CD4-positive, alpha-beta memory T cell (primary cell): ENCODE measurements at regions not wholly inside any gene's neighbourhood (a gene's known extent, or its start where the extent isn't known, plus 50 kb on each side); places are given as distances from the start of the nearest gene placed in this dataset.

Experiments
- CTCF ChIA-PET: fragments of 350-600 bp; sonication (Branson Sonifier 250); formaldehyde crosslinking; loops from one replicate; lab custom pipeline; 2021; ENCODE audit warnings: inconsistent platforms; ENCODE audit not compliant: partially characterized antibody; lab: Charles Lee
- POLR2A ChIA-PET: fragments of 350-600 bp; sonication (Branson Sonifier 250); formaldehyde crosslinking; loops from one replicate; lab custom pipeline; 2021; ENCODE audit not compliant: partially characterized antibody; lab: Charles Lee
- DNase-seq, 5 donors: peaks; one replicate each; pipeline versions ENCODE4 v3.0.0 to v3.0.0-alpha.2; 2020 to 2022; ENCODE audit warnings: mixed read lengths in 1 of 5
- H3K27ac ChIP-seq: one replicate; pipeline ENCODE4 v1.7.0; 2013; ENCODE audit warnings: low read depth, low read length
- H3K27me3 ChIP-seq: 2 replicates; pipeline ENCODE4 v1.7.0; 2013; ENCODE audit warnings: mild to moderate bottlenecking, low read length, moderate library complexity; ENCODE audit not compliant: insufficient read depth
- H3K36me3 ChIP-seq: 2 replicates; pipeline ENCODE4 v1.7.0; 2013; ENCODE audit warnings: mild to moderate bottlenecking, low read length, moderate library complexity; ENCODE audit not compliant: insufficient read depth
- H3K4me1 ChIP-seq: 2 replicates; pipeline ENCODE4 v1.7.0; 2013; ENCODE audit warnings: mild to moderate bottlenecking, low read length, moderate library complexity; ENCODE audit not compliant: insufficient read depth
- H3K4me3 ChIP-seq, 2 donors: one replicate each; pipeline ENCODE4 v1.7.0; 2013; ENCODE audit warnings: low read length in 2 of 2, mild to moderate bottlenecking in 1 of 2
- H3K9me3 ChIP-seq, 2 donors: one replicate each; pipeline ENCODE4 v1.7.0; 2013; ENCODE audit warnings: low read length in 2 of 2, control low read depth in 1 of 2; ENCODE audit not compliant: control insufficient read depth in 1 of 2
- H3K27ac Mint-ChIP-seq, 7 donors: one replicate each; pipeline ENCODE4 v1.8.0; 2020 to 2021; ENCODE audit warnings: mixed read lengths in 7 of 7, mild to moderate bottlenecking in 6 of 7, inconsistent platforms in 3 of 7, moderate library complexity in 3 of 7
- H3K27me3 Mint-ChIP-seq, 2 donors: one replicate each; pipeline ENCODE4 v1.8.0; 2020 to 2021; ENCODE audit warnings: mixed read lengths in 2 of 2
- H3K36me3 Mint-ChIP-seq, 2 donors: one replicate each; pipeline ENCODE4 v1.8.0; 2020 to 2021; ENCODE audit warnings: mixed read lengths in 2 of 2, inconsistent platforms in 1 of 2, mild to moderate bottlenecking in 1 of 2
- H3K4me1 Mint-ChIP-seq, 4 donors: one replicate each; pipeline ENCODE4 v1.8.0; 2020 to 2021; ENCODE audit warnings: mixed read lengths in 4 of 4, mild to moderate bottlenecking in 1 of 4
- H3K4me3 Mint-ChIP-seq, 8 donors: one replicate each; pipeline ENCODE4 v1.8.0; 2020 to 2021; ENCODE audit warnings: mixed read lengths in 8 of 8, mild to moderate bottlenecking in 7 of 8, moderate library complexity in 6 of 8, inconsistent platforms in 3 of 8
- H3K9me3 Mint-ChIP-seq, 8 donors: one replicate each; pipeline ENCODE4 v1.8.0; 2020 to 2021; ENCODE audit warnings: mixed read lengths in 8 of 8, mild to moderate bottlenecking in 5 of 8, inconsistent platforms in 3 of 8, moderate library complexity in 1 of 8
- intact Hi-C: fragments of 100-400 bp; cut with micrococcal nuclease; formaldehyde crosslinking; loops from one replicate; pipeline ENCODE4 v1.15.1; 2023

DNA sequence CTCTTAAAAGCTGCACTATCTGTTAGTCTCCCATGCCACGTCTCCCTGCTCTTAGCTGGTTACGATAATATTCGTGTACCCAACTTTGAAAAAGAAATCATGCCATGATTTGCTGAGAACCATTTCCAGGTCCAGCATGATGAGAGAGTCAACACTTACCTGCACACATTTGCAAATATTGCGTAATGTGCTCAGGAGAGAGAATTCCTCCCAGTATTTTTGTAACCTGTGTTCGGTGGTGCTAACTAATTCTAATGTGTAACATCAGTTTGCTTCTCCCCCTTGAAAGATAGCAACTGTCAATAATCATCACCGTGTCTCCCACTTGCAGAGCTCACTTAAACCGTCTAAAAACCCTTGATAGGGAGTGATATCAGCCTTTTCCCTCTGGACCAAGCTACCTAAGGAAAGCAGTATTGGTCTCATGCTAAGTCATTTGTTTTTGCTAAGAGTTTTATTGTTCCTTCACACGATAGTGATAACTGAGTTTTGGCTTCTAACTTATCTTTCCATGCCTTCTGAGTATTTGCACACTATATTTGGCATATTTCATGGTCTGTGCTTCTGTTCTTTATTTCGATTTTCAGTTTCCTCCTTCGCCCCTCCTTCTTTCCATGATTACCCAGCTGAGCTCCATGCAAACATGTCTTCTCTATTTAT, 61.1 kb upstream of the IRF2BP2 start:
- no peak for DNase-seq
- no peaks in the 10 kb centered on the region for H3K36me3 ChIP-seq
- H3K4me1 Mint-ChIP-seq, result peaks cover 5 to 7% (median 7%) of the 10 kb centered on the region in 4 donors
- no peak overlapping the region for H3K4me3 ChIP-seq
- H3K9me3 ChIP-seq, result no peaks in the 10 kb centered on the region
- no peak overlapping the region for H3K27ac ChIP-seq
- H3K9me3 Mint-ChIP-seq, result peaks cover 0 to 6% (median under 1%) of the 10 kb centered on the region in 8 donors
- no peaks in the 10 kb centered on the region for H3K36me3 Mint-ChIP-seq
- intact Hi-C loops, result no loop called here
- POLR2A ChIA-PET, result no interaction called here
- H3K27me3 ChIP-seq, result no peaks in the 10 kb centered on the region
- H3K27ac Mint-ChIP-seq, result no peak overlapping the region
- H3K4me3 Mint-ChIP-seq, result no peak overlapping the region
- CTCF ChIA-PET, result interaction anchor here (1.1 to 1.5 kb wide), 2 partner anchors 32 to 59 kb away, joined by 3 read pairs; no protein-coding TSS in a partner anchor
- peaks cover 2% of the 10 kb centered on the region for H3K4me1 ChIP-seq
- H3K27me3 Mint-ChIP-seq, result no peaks in the 10 kb centered on the region

DNA sequence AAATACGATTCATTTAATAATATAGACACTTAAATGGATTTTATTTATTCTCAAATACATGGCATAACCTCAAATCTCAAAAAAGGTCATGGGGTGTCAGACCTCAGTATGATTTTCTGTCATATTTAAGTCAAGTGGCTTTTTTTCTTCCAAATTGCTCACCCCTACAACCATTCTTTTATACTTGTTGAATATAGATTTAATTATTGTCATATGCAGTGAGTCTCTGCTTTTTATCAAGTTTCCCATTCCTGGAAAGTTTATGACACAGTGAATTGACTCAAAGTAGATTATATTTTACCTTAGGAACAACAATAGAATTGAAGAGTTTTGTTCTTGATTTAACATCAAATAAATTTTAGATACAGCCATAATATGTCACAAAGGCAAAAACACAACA, 59.5 kb upstream of the IRF2BP2 start:
- intact Hi-C loops, result no loop called here
- POLR2A ChIA-PET, result no interaction called here

DNA sequence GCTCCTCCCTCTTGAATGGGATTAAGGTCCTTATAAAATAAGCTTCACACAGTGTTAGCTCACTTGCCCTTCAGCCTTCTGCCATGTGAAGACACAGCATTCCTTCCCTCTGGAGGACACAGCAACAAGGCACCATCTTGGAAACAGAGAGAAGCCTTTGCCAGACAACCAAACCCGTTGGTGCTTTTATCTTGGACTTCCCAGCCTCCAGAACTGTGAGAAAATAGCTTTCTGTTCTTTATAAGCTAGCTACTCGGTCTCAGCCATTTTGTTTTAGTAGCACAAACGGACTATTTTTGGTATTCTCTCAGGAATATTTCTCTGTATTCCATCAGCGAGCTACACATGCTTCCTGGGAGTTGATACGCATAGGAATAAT, 58.6 kb upstream of the IRF2BP2 start:
- CTCF ChIA-PET, result interaction anchor here (0.6 kb wide), 1 partner anchor 24 kb away, joined by 4 read pairs; no protein-coding TSS in a partner anchor
- DNase-seq, result no peak
- Histone ChIP-seq H3K36me3 (no peaks in the 10 kb centered on the region), H3K27me3 (no peaks in the 10 kb centered on the region), H3K4me3 (no peak overlapping the region), H3K9me3 (no peaks in the 10 kb centered on the region), H3K27ac (no peak overlapping the region), H3K4me1 (no peaks in the 10 kb centered on the region)
- peaks cover 0 to 1% (median 0%) of the 10 kb centered on the region in 4 donors for H3K4me1 Mint-ChIP-seq
- peaks cover 0 to 6% (median under 1%) of the 10 kb centered on the region in 8 donors for H3K9me3 Mint-ChIP-seq
- H3K27me3 Mint-ChIP-seq, result no peaks in the 10 kb centered on the region
- no peak overlapping the region for H3K4me3 Mint-ChIP-seq
- H3K27ac Mint-ChIP-seq, result no peak overlapping the region
- no peaks in the 10 kb centered on the region for H3K36me3 Mint-ChIP-seq
- intact Hi-C loops, result no loop called here
- POLR2A ChIA-PET, result no interaction called here

More for the DNA sequence above, 59.5 kb upstream of the IRF2BP2 start:
- Histone ChIP-seq H3K27me3 (no peaks in the 10 kb centered on the region), H3K27ac (no peak overlapping the region), H3K9me3 (no peaks in the 10 kb centered on the region), H3K4me1 (no peaks in the 10 kb centered on the region), H3K4me3 (no peak overlapping the region), H3K36me3 (no peaks in the 10 kb centered on the region)
- H3K36me3 Mint-ChIP-seq, result no peaks in the 10 kb centered on the region
- CTCF ChIA-PET, result no interaction called here
- no peak overlapping the region for H3K4me3 Mint-ChIP-seq
- no peak for DNase-seq
- no peaks in the 10 kb centered on the region for H3K27me3 Mint-ChIP-seq
- H3K4me1 Mint-ChIP-seq, result no peaks in the 10 kb centered on the region
- no peak overlapping the region for H3K27ac Mint-ChIP-seq
- peaks cover 0 to 6% (median under 1%) of the 10 kb centered on the region in 8 donors for H3K9me3 Mint-ChIP-seq

DNA sequence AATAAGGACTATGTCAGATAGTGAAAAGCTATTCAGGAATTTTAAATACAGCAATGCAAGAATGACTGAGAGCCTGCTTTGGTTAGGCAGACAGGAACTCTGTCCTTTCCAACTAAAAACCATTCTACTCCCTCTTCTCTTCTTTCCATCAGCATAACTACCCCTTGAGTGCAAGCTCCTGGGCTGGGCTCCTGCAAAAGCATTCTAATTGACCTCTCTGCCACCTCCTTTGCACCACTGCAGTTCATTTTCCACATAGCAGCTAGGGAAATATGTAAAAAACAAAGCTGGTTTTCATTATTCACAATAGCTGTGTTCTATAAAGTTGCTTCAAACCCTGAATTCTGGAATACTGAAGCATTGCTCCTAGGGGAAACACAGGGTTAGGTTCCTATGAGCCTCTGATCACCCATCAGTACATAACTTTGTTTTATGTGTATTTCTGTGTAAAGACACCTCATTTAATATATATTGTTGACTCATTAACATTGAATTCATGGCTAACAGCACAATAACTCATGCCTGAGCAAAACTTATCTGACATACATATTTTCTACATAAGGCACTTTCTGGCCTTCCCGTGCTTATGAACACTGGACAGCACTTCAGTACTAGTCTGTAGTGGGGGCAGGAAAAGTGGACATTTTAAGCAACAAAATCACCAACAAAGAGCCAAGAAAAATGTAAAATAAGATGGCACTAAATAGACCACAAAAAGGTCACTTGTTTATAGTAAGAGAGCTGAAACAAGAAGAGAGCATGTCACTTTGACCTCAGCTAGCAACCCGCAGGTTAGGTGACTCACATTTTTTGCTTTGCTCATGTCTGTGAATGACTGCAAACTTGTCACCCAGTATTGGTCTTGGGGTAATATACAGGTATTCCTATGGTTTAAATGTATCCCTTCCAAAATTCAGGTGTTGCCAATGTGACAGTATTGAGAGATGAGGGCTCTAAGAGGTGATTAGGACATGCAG, 57.9 kb upstream of the IRF2BP2 start:
- intact Hi-C loops, result no loop called here
- no peaks in the 10 kb centered on the region for H3K36me3 ChIP-seq
- no peak overlapping the region for H3K27ac Mint-ChIP-seq
- H3K4me1 Mint-ChIP-seq, result peaks cover 0 to 3% (median 0%) of the 10 kb centered on the region in 4 donors
- DNase-seq, result no peak
- H3K4me3 ChIP-seq, result no peak overlapping the region
- no peaks in the 10 kb centered on the region for H3K36me3 Mint-ChIP-seq
- no peak overlapping the region for H3K4me3 Mint-ChIP-seq
- H3K9me3 Mint-ChIP-seq, result peaks cover 0 to 6% (median under 1%) of the 10 kb centered on the region in 8 donors
- H3K4me1 ChIP-seq, result no peaks in the 10 kb centered on the region
- H3K27me3 Mint-ChIP-seq, result no peaks in the 10 kb centered on the region
- ChIA-PET POLR2A (no interaction called here), CTCF (interaction anchor here (0.6 kb wide), 1 partner anchor 24 kb away, joined by 4 read pairs; no protein-coding TSS in a partner anchor)
- H3K27me3 ChIP-seq, result no peaks in the 10 kb centered on the region
- H3K9me3 ChIP-seq, result no peaks in the 10 kb centered on the region
- H3K27ac ChIP-seq, result no peak overlapping the region

DNA sequence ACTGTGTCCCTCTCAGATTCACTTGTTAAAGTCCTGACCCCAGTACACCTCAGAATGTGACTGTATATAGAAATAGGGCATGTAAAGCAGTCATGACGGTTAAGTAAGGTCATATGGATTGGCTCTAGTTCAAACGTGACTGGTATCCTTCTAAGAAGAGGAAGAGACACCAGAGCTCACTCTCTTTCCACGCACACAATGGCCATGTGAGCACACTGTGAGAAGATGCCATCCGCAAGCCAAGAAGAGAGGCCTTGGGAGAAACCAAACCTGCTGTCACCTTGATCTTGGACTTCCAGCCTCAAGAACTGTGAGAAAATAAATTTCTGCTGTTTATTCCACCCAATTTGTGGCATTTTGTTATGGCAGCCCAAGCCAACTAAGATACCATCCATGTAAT, 56.8 kb upstream of the IRF2BP2 start:
- no peak for DNase-seq
- H3K4me1 ChIP-seq, result no peaks in the 10 kb centered on the region
- intact Hi-C loops, result no loop called here
- H3K36me3 ChIP-seq, result no peaks in the 10 kb centered on the region
- no peak overlapping the region for H3K4me3 ChIP-seq
- H3K27ac Mint-ChIP-seq, result no peak overlapping the region
- no peak overlapping the region for H3K27ac ChIP-seq
- no peaks in the 10 kb centered on the region for H3K27me3 Mint-ChIP-seq
- H3K4me1 Mint-ChIP-seq, result peaks cover 0 to 5% (median 2%) of the 10 kb centered on the region in 4 donors
- peaks cover 0 to 6% (median under 1%) of the 10 kb centered on the region in 8 donors for H3K9me3 Mint-ChIP-seq
- H3K36me3 Mint-ChIP-seq, result no peaks in the 10 kb centered on the region
- no peaks in the 10 kb centered on the region for H3K27me3 ChIP-seq
- no peak overlapping the region for H3K4me3 Mint-ChIP-seq
- CTCF ChIA-PET, result no interaction called here
- POLR2A ChIA-PET, result no interaction called here
- no peaks in the 10 kb centered on the region for H3K9me3 ChIP-seq

DNA sequence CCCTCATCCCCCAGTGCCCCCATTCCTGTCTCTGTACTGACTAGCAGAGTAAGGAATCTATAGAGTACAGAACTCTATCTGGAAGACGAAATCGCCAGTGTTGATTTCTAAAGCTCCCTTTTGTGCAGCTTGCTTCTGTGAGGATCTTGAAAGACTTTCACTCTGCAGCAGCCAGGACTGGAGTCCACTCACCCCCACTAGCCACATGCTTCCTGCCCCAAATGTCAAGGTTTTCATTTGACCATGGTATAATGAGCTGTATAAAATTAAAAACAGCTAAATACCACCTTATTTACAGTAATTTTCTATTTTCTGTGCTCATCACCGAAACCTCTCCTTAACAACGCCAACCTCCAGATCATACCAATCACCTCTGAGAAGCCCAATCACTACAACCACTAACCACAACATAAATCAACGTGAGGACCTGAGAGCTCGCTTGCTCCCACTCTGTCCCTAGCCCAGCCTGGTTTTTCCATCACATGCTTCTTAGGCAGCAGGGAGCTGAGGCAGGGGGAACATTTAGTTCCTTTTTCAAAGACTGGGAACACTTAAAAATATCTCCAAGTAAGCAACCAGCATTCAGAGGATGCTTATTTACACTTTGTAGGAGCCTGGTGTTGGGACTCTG, 56.1 kb upstream of the IRF2BP2 start:
- Histone ChIP-seq H3K36me3 (no peaks in the 10 kb centered on the region), H3K27me3 (no peaks in the 10 kb centered on the region), H3K4me3 (no peak overlapping the region), H3K4me1 (no peaks in the 10 kb centered on the region), H3K9me3 (no peaks in the 10 kb centered on the region), H3K27ac (no peak overlapping the region)
- Mint-ChIP-seq H3K4me3 (peak overlapping the region in 1 of 8 donors; percentile 18), H3K27me3 (no peaks in the 10 kb centered on the region), H3K9me3 (peaks cover 0 to 6% (median under 1%) of the 10 kb centered on the region in 8 donors), H3K36me3 (no peaks in the 10 kb centered on the region), H3K27ac (no peak overlapping the region), H3K4me1 (peaks cover 0 to 9% (median 3%) of the 10 kb centered on the region in 4 donors)
- intact Hi-C loops, result no loop called here
- POLR2A ChIA-PET, result no interaction called here
- no peak for DNase-seq
- CTCF ChIA-PET, result no interaction called here

DNA sequence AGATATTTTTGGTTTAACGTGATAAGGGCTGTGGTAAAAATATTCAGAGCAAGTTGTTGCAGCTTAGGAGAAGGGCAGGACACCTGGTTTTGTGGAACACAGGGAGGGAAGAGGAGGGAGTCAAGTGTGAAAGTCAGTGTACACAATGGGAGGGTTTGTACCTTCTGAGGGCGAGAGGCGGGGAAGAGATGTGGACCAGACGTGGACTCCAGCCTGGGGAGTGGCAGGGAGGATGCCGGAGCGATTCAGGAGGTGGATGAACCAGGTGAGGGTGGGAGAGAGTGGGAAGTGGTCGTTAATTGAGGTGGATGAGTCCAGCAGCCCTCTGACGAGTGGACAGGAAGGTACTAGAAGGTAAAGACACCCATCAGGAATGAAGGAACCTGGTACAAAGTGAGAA, 52.2 kb upstream of the IRF2BP2 start:
- ChIA-PET POLR2A (no interaction called here), CTCF (no interaction called here)
- Mint-ChIP-seq H3K4me3 (no peak overlapping the region), H3K27me3 (no peaks in the 10 kb centered on the region), H3K36me3 (no peaks in the 10 kb centered on the region), H3K27ac (peak overlapping the region in 2 of 7 donors; percentile 19 to 58), H3K9me3 (no peaks in the 10 kb centered on the region), H3K4me1 (peaks cover 0 to 9% (median 4%) of the 10 kb centered on the region in 4 donors)
- Histone ChIP-seq H3K27me3 (no peaks in the 10 kb centered on the region), H3K4me3 (no peak overlapping the region), H3K27ac (no peak overlapping the region), H3K36me3 (no peaks in the 10 kb centered on the region), H3K4me1 (no peaks in the 10 kb centered on the region), H3K9me3 (no peaks in the 10 kb centered on the region)
- intact Hi-C loops, result no loop called here
- DNase-seq, result no peak
